Rectal smooth muscle tissue (tissue), 1 donor: ENCODE measurements at regions not wholly inside any gene's neighbourhood (a gene's known extent, or its start where the extent isn't known, plus 50 kb on each side); places are given as distances from the start of the nearest gene placed in this dataset.

Source experiments
- H3K27ac ChIP-seq: one replicate; pipeline ENCODE4 v1.7.0; 2013; ENCODE audit warnings: low read depth, low read length, inconsistent platforms
- H3K27me3 ChIP-seq: one replicate; pipeline ENCODE4 v1.7.0; 2013; ENCODE audit warnings: low read length; ENCODE audit not compliant: control insufficient read depth, insufficient read depth
- H3K36me3 ChIP-seq: one replicate; pipeline ENCODE4 v1.7.0; 2013; ENCODE audit warnings: low read length; ENCODE audit not compliant: control insufficient read depth, insufficient read depth
- H3K4me1 ChIP-seq: one replicate; pipeline ENCODE4 v1.7.0; 2013; ENCODE audit warnings: low read length; ENCODE audit not compliant: control insufficient read depth, insufficient read depth
- H3K4me3 ChIP-seq: one replicate; pipeline ENCODE4 v1.7.0; 2013; ENCODE audit warnings: low read length
- H3K9ac ChIP-seq: one replicate; pipeline ENCODE4 v1.7.0; 2013; ENCODE audit warnings: low read length

DNA sequence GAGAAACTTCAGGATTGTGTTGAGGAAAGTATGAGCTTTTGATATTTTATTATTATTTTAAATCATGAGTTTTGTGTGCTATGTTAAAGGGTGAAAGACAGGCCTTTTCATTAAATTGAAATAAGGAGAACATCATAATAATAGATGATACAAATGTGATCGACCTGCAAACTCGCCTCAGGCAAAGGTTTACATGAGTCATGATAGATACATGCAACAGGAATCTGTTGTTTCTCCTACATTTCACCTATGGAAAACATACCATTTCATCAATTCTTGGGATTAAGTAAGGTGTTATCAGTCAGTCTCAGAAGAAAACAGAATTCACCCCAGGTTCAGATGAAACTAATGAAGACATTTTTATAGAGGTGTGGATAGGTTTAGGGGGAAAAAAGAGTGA lies 1992.5 kb upstream of the PIK3C3 start:
- H3K36me3 ChIP-seq = no peaks in the 10 kb centered on the region

DNA sequence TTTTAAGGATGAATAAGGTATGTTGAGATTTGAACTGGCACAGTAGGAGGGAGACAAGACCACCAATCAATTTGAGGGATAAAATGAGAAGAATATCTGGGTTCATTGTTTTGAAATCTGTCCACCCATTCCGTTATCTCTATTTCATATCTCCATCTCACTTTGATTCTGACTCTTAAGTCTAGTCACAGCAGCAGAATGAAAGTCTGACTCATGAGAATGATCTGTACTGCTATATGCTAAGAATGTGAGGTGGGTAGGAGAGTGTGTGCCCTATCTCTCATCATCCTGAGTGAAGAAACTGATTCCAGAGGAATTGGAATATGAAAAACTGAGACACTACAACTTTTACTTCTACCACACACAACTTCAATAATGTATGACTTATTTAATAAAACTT lies 1994.5 kb upstream of the PIK3C3 start:
- no peak overlapping the region for H3K27ac ChIP-seq
- H3K36me3 ChIP-seq = no peaks in the 10 kb centered on the region
- H3K4me1 ChIP-seq = no peaks in the 10 kb centered on the region
- H3K4me3 ChIP-seq = no peak overlapping the region
- H3K27me3 ChIP-seq = no peaks in the 10 kb centered on the region
- H3K9ac ChIP-seq = no peak overlapping the region

More for the DNA sequence above, 1992.5 kb upstream of the PIK3C3 start:
- Histone ChIP-seq H3K9ac (no peak overlapping the region), H3K27me3 (no peaks in the 10 kb centered on the region), H3K4me1 (no peaks in the 10 kb centered on the region), H3K27ac (no peak overlapping the region), H3K4me3 (no peak overlapping the region)

DNA sequence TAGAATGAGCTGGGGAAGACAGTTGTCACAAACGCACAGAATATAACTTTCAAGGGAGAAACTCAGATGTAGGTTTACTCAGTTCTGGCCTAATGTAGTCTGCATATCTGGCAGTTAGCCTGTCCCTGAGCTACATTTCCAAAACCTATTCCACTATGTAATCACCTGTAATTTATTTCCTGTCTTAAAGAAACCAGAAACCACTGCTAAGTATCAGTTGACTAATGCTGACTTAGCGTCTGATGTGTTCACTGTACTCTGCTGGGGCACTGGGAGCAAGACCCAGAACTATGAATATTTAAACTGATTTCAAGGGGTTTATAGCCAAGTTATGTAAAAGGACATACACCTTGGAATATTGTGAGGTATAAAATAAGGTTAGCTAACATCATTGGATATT lies 1995.2 kb upstream of the PIK3C3 start:
- Histone ChIP-seq H3K9ac (no peak overlapping the region), H3K36me3 (no peaks in the 10 kb centered on the region), H3K27me3 (no peaks in the 10 kb centered on the region), H3K27ac (no peak overlapping the region), H3K4me3 (no peak overlapping the region), H3K4me1 (no peaks in the 10 kb centered on the region)

DNA sequence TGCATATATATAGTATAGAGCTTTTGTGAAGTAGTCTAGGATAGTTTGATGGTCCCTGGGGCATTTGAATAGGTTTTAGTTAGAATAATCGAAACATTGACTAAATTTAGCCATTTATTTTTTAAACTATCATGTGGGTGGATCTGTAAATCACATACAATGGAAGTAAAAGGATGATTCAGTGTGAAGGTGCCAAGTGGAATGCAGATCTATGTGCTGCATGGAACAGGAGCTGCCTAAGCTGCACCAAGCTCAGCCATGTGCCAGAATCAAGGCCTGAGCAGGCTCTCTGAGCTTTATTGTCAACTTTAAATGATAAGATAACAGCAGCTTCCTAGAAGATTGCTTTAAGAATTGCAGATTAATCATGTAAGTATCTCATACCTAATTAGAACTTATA lies 1996.2 kb upstream of the PIK3C3 start:
- no peaks in the 10 kb centered on the region for H3K36me3 ChIP-seq
- H3K27ac ChIP-seq = no peak overlapping the region
- no peaks in the 10 kb centered on the region for H3K27me3 ChIP-seq
- H3K4me1 ChIP-seq = no peaks in the 10 kb centered on the region
- H3K9ac ChIP-seq = no peak overlapping the region
- no peak overlapping the region for H3K4me3 ChIP-seq

DNA sequence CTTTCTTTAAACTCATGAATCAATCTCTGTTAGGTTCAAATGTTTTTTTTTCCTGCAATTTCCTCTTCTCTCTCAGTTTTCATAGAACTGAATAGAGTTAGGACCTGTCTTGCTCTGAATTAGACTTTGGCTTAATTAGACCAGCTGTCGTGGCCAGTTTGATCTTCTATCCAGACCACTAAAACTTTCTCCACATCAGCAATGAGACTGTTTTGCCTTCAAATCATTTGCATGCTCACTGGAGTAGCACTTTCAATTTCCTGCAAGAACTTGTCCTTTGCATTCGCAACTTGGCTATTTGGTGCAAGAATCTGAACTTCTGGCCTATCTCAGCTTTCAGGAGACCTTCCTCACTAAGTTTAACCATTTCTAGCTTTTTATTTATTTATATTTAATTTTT lies 2002.2 kb upstream of the PIK3C3 start:
- Histone ChIP-seq H3K9ac (no peak overlapping the region), H3K36me3 (no peaks in the 10 kb centered on the region), H3K4me3 (no peak overlapping the region), H3K27ac (no peak overlapping the region), H3K27me3 (no peaks in the 10 kb centered on the region), H3K4me1 (no peaks in the 10 kb centered on the region)

DNA sequence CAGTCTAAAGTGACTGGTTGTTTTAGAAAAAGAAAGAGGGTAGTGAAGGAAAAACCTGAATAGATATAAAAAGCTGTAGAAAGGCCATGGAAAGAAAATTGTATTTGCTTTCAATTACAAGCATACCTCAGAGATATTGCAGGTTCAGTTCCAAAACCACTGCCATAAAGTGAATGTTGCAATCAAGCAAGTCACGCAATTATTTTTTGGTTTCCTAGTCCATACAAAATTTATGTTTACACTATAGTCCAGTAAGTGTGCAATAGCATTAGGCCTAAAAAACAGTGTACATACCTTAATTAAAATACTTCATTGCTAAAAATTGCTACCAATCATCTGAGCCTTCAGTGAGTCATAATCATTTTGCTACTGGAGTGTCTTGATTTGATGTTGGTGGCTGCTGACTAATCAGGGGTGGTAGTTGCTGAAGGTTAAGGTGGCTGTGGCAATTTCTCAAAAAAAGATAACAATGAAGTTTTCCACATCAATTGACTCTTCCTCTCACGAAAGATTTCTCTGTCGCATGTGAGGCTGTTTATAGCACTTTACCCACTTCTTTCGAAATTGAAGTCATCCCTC lies 2003.8 kb upstream of the PIK3C3 start:
- no peak overlapping the region for H3K9ac ChIP-seq
- H3K27ac ChIP-seq = no peak overlapping the region
- no peak overlapping the region for H3K4me3 ChIP-seq
- H3K27me3 ChIP-seq = no peaks in the 10 kb centered on the region
- no peaks in the 10 kb centered on the region for H3K4me1 ChIP-seq
- H3K36me3 ChIP-seq = no peaks in the 10 kb centered on the region

DNA sequence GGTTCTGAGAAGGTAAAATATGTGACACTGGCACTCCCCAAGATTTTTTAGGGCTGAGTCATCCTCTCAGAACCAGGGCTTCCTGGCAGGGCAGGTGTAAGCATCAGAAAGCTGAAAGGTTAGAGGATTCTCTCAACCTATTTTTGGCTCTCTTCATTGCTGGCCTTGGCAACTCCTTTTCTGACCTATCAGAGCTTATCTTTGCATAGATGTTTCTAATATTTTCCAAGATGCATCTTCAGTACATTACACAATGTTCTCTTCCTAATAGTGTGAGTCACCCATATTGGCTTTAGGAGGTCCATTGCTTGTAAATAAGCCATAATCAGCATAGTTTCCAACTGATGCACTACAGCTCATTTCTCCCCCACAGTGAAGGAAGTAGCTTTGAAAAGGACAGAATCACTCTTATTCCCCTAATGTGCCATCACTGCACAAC lies 2008.4 kb upstream of the PIK3C3 start:
- Histone ChIP-seq H3K4me1 (no peaks in the 10 kb centered on the region), H3K9ac (no peak overlapping the region), H3K36me3 (no peaks in the 10 kb centered on the region), H3K27me3 (no peaks in the 10 kb centered on the region), H3K4me3 (no peak overlapping the region), H3K27ac (no peak overlapping the region)

DNA sequence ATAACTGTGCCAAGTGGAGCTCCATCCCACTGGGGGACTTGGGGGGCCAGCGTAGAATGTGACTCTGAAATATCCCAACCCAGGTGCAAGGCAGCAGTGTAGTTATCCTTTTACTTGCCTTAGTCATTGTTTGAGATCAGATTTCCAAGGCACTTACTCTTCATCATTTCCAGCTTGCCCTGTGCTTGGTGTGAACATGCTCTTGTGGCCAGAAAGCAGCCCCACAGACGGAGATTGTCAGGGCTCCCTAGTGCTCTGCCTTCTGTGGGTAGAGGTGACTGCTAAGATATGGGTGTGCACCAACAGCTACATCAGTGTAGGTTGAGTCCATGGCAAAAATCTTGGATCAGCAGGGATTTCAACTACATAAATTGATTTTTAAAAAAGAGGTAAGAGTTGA lies 2010.0 kb upstream of the PIK3C3 start:
- Histone ChIP-seq H3K4me3 (no peak overlapping the region), H3K36me3 (no peaks in the 10 kb centered on the region), H3K4me1 (no peaks in the 10 kb centered on the region), H3K27ac (no peak overlapping the region), H3K9ac (no peak overlapping the region), H3K27me3 (no peaks in the 10 kb centered on the region)

DNA sequence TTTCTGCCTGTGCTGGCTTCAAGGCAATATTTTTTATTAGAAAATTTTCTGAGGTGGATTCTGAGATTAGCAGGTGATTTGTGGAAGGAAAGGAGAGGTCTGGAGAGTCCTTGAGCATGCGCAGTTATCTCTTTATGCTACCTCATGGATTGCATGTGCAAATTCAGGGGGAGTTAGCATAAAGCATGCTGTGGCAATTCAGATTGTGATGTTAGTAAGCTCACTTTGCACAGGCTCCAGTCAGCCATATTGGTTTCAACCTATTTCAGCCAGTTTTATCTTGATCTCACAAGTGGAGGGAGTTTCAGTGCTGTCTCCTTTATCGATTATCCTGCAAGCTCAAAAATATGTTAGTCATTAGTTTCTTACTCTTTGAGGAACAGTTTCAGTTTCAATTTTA lies 2012.3 kb upstream of the PIK3C3 start:
- no peaks in the 10 kb centered on the region for H3K27me3 ChIP-seq
- no peak overlapping the region for H3K27ac ChIP-seq
- no peaks in the 10 kb centered on the region for H3K4me1 ChIP-seq
- H3K9ac ChIP-seq = no peak overlapping the region
- no peaks in the 10 kb centered on the region for H3K36me3 ChIP-seq
- H3K4me3 ChIP-seq = no peak overlapping the region

DNA sequence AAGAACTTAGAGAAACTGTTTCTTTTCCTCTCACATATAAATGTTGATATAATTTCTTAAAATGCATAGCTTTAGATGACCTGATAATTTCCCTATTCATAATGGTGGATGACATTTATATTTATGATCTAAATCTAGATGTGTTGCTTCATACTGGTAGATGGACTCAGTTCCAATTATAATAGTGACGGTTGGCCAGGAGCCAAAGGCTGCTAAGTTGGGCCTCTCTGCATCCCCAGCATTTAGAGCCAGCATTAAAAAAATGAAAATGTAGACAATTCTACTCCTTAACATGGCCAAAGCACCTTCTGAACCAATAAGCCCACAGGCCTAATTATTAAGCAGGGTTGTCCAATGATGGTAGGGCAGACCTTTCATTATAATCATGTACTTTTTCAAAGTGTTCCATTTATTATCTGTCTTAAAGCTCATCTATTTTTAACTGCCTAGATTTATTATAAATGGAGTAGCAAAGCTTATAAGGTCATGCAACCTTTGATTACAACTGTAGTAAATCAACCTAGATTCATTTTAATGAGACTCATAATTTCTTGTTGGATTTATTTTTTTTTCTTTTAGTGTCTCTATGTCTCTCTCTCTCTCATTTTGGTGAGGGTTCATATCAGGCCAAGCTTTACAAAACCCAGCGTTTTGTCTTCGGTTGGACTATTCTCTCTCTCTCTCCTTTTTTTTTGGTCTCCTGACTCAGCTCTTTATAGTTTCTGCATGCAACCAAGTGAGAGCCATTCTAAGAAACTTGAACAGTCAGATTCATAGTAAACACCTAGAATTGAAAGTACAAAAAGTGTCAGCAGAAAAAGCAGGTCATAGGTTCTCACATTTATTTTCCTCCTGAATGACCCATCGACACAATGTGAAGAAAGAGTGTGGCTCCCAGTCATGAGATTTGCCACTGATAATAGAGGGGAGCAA lies 2016.1 kb upstream of the PIK3C3 start:
- H3K27ac ChIP-seq = no peak overlapping the region
- H3K4me3 ChIP-seq = no peak overlapping the region
- H3K27me3 ChIP-seq = no peaks in the 10 kb centered on the region
- H3K4me1 ChIP-seq = no peaks in the 10 kb centered on the region
- no peak overlapping the region for H3K9ac ChIP-seq
- no peaks in the 10 kb centered on the region for H3K36me3 ChIP-seq

DNA sequence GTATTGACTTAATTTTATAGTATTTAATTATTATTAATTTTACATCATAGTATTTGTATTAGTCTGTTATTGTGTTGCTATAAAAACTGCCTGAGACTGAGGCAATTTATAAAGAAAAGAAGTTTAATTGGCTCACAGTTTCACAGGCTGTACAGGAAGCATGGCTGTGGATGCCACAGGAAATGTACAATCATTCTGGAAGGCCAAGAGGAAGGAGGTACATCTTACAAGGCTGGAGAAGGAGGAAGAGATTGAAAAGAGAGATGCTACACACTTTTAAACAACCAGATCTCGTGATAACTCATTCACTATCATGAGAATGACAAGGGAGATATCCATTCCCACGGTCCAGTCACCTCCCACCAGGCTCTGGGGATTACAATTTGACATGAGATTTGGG lies 2019.4 kb upstream of the PIK3C3 start:
- no peak overlapping the region for H3K4me3 ChIP-seq
- no peak overlapping the region for H3K9ac ChIP-seq
- no peaks in the 10 kb centered on the region for H3K36me3 ChIP-seq
- H3K27me3 ChIP-seq = no peaks in the 10 kb centered on the region
- no peaks in the 10 kb centered on the region for H3K4me1 ChIP-seq
- H3K27ac ChIP-seq = no peak overlapping the region

DNA sequence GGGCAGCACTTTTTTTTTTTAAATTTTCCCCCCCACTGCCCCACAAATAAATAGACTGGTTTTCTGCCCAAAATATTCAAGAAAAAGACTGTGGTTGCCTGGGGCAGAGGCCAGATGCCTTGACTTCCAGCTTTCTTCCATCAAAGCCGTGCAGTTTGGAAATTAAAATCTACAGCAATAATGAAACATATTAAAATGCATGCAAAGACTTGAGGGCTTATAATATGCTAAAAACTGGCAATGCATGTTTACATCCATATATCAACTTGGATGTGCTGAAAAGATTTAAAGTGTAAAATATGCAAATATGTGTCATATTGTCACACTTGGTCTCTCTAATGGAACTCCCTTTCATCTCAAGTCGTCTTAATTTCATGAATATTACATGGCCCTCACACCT lies 2036.2 kb upstream of the PIK3C3 start:
- no peak overlapping the region for H3K9ac ChIP-seq

More for the DNA sequence above, 2036.2 kb upstream of the PIK3C3 start:
- Histone ChIP-seq H3K4me1 (no peaks in the 10 kb centered on the region), H3K27ac (no peak overlapping the region), H3K4me3 (no peak overlapping the region), H3K36me3 (no peaks in the 10 kb centered on the region), H3K27me3 (no peaks in the 10 kb centered on the region)
